Colonic mucosa (tissue), 4 donors: ENCODE measurements at regions not wholly inside any gene's neighbourhood (a gene's known extent, or its start where the extent isn't known, plus 50 kb on each side); places are given as distances from the start of the nearest gene placed in this dataset.

Experiments
- DNase-seq: peaks from one replicate; pipeline ENCODE4 v3.0.0-alpha.2; 2020
- H3K27ac ChIP-seq: fragments of 200-600 bp; one replicate; pipeline ENCODE4 v1.8.0; 2021
- H3K27me3 ChIP-seq: fragments of 200-600 bp; one replicate; pipeline ENCODE4 v1.8.0; 2021
- H3K36me3 ChIP-seq: fragments of 200-600 bp; one replicate; pipeline ENCODE4 v1.8.0; 2021
- H3K4me1 ChIP-seq: fragments of 200-600 bp; one replicate; pipeline ENCODE4 v1.8.0; 2021; ENCODE audit warnings: mild to moderate bottlenecking
- H3K4me3 ChIP-seq: fragments of 200-600 bp; one replicate; pipeline ENCODE4 v1.8.0; 2021
- H3K9ac ChIP-seq, 2 donors: one replicate each; pipeline ENCODE4 v1.7.0; 2013; ENCODE audit warnings: control low read depth in 2 of 2, low read depth in 2 of 2, low read length in 2 of 2
- H3K9me3 ChIP-seq: fragments of 200-600 bp; one replicate; pipeline ENCODE4 v1.8.0; 2021
- intact Hi-C: fragments of 100-400 bp; cut with DNase I; formaldehyde crosslinking; loops from one replicate; pipeline ENCODE4 v1.14.1; 2022
- TF ChIP-seq, protein P1 (sequence below): fragments of 200-600 bp; IDR thresholded peaks from one replicate; pipeline ENCODE4 v1.8.0; 2022; ENCODE audit warnings: antibody characterized with exemption, mild to moderate bottlenecking
- donor health status: healthy.
- donor health status: DM: no; HTN: no; CAD: no.
- donor health status: DM: no; HTN: no; CAD: no.

DNA sequence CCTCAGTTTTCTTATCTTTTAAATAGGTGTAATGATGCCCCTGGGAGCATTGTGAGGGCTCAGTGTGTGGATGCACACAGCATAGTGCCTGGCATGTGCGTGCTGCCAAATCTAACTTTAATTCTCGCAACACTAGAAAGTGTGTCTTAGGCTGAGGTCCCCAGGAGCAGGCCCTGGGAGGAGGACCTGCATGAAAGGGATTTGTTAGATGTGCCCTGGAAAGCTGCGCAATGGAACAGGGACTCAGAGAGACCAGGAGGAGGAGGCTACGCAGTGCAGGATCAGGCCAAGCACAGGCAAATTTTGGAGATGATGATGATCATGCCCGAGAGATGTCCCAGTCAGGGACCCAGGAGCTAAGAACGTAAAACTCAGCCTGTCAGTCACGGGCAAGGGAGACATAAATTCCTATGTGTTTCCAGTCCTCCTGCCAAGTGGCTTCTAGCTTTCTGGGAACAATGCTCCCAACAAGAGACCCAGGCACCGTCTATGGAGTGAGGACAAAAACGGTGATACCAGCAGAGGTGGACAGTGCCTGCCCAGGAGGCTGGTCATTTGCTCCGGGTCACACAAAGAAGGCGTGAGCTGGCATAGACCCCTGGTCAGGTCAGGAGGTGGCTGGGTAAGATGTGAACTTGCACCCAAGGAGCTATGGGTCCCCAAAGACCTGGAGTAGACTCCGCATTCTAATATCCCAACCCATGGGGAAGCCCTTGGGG is 352.2 kb upstream of the TNRC6C start:
- TF ChIP-seq, protein P1, sequence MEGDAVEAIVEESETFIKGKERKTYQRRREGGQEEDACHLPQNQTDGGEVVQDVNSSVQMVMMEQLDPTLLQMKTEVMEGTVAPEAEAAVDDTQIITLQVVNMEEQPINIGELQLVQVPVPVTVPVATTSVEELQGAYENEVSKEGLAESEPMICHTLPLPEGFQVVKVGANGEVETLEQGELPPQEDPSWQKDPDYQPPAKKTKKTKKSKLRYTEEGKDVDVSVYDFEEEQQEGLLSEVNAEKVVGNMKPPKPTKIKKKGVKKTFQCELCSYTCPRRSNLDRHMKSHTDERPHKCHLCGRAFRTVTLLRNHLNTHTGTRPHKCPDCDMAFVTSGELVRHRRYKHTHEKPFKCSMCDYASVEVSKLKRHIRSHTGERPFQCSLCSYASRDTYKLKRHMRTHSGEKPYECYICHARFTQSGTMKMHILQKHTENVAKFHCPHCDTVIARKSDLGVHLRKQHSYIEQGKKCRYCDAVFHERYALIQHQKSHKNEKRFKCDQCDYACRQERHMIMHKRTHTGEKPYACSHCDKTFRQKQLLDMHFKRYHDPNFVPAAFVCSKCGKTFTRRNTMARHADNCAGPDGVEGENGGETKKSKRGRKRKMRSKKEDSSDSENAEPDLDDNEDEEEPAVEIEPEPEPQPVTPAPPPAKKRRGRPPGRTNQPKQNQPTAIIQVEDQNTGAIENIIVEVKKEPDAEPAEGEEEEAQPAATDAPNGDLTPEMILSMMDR = no peak

DNA sequence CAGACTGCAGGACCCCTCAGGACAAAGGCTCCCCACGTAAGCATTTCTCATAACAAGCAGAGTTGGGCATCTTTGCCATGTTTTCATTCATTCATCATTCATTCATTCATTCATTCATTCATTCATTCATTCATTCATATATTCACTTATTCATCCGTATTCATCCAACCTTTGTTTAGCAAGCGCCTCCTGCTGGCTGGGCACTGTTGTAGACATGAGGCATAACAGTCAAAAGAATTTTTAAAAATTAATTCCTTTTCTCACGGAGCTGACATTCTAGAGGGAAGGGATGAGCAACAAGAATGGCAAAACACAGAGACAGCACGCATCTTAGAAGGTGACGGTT is 351.7 kb upstream of the TNRC6C start:
- H3K9ac ChIP-seq = no peak overlapping the region
- H3K27ac ChIP-seq = no peak overlapping the region
- TF ChIP-seq, protein P1 = no peak
- no peak for DNase-seq
- H3K4me3 ChIP-seq = no peak overlapping the region
- H3K27me3 ChIP-seq = no peaks in the 10 kb centered on the region
- H3K36me3 ChIP-seq = no peaks in the 10 kb centered on the region
- no peaks in the 10 kb centered on the region for H3K9me3 ChIP-seq
- intact Hi-C loops = no loop called here
- H3K4me1 ChIP-seq = no peaks in the 10 kb centered on the region

More for the DNA sequence above, 352.2 kb upstream of the TNRC6C start:
- no peak overlapping the region for H3K27ac ChIP-seq
- intact Hi-C loops = no loop called here
- no peak overlapping the region for H3K9ac ChIP-seq
- H3K27me3 ChIP-seq = no peaks in the 10 kb centered on the region
- H3K4me3 ChIP-seq = no peak overlapping the region
- no peaks in the 10 kb centered on the region for H3K36me3 ChIP-seq
- H3K4me1 ChIP-seq = no peaks in the 10 kb centered on the region
- no peaks in the 10 kb centered on the region for H3K9me3 ChIP-seq
- no peak for DNase-seq

DNA sequence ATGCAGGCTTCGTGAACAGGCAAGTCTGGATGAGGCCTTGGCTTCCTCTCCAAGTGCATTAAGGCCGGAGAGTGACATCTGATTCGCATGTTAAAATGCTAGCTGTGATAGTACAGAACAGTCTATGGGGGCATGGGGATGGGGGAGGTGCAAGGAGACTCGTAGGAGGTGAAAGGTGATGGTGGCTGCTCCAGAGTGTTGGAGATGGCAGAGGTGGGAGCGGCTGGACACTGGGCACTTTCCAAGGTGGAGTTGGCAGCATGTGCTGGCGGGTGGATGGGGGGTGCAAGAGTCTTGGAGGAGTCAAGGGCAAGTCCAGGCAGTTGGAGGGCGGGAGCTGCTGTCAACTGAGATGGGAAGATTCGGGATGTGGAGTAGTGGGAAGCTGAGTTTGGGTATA is 350.9 kb upstream of the TNRC6C start:
- H3K27me3 ChIP-seq = no peaks in the 10 kb centered on the region
- intact Hi-C loops = no loop called here
- H3K9ac ChIP-seq = no peak overlapping the region
- TF ChIP-seq, protein P1 = no peak
- H3K27ac ChIP-seq = no peak overlapping the region
- no peak for DNase-seq
- no peak overlapping the region for H3K4me3 ChIP-seq
- no peaks in the 10 kb centered on the region for H3K4me1 ChIP-seq
- no peaks in the 10 kb centered on the region for H3K9me3 ChIP-seq
- H3K36me3 ChIP-seq = no peaks in the 10 kb centered on the region

DNA sequence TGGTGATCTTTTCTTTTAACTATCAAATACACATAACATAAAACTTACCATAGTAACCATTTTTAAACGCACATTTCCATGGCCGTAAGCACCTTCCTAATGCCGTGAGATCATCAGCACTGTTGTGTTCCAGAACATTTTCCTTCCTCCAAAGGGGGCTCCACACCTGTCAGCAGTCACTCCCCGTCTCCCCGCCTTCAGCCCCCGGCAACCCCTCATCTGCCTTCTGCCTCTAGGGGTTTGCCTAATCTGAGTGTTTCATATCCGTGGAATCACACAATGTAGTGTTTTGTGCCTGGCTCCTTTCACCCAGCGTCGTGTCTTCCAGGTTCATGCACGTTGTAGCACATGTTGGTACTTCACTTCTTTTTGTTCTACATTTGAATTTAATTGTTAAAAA is 350.1 kb upstream of the TNRC6C start:
- DNase-seq = no peak
- no peak overlapping the region for H3K4me3 ChIP-seq
- H3K36me3 ChIP-seq = no peaks in the 10 kb centered on the region
- H3K9ac ChIP-seq = no peak overlapping the region
- TF ChIP-seq, protein P1 = no peak
- H3K4me1 ChIP-seq = no peaks in the 10 kb centered on the region
- intact Hi-C loops = no loop called here
- H3K27ac ChIP-seq = no peak overlapping the region
- no peaks in the 10 kb centered on the region for H3K9me3 ChIP-seq
- no peaks in the 10 kb centered on the region for H3K27me3 ChIP-seq

DNA sequence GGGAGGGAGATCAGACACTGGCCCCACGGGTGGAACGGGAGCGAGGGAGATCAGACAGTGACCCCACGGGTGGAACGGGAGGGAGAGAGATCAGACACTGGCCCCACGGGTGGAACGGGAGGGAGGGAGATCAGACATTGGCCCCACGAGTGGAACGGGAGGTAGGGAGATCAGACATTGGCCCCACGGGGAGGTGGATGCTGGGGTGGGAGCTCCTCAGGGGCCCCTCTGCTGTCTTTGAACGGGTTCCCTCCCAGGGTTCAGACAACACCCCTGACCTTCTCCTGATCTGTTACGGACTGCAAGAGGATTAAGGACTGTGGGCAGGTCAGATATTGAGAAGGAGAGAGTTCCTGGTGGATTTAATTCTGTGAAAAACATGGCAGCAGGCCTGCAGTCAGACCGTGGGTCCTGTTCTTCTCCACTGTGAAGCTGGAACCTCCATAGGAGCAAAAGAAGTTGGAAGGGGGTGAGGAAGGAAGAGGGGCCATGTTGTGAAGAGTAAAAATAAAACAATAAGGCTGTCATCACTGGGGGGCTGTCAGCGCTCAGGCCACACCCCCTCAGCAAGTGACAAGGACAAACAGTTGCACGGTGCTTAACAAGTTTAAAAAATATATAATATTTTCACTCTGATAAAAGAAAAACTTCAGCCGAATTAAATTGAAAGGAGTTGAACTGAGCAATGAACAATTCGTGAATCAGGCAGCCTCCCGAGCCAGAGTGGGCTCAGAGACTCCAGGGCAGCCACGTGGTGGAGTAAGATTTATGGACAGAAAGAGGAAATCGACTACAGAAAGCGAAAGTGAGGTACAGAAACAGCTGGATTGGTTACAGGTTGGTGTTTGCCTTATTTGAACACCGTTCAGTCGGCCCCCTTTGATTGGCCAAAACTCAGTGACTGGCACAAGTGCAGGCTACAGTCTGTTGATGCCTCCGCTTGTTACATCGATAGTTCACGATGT is 348.7 kb upstream of the TNRC6C start:
- intact Hi-C loops = loop anchor here (2.0 kb wide), 1 partner anchor 59 kb away; no protein-coding TSS in a partner anchor
- peak overlapping the region; percentile 40 for H3K27ac ChIP-seq
- no peaks in the 10 kb centered on the region for H3K27me3 ChIP-seq
- H3K36me3 ChIP-seq = no peaks in the 10 kb centered on the region
- H3K4me1 ChIP-seq = no peaks in the 10 kb centered on the region
- H3K4me3 ChIP-seq = no peak overlapping the region
- no peak overlapping the region for H3K9ac ChIP-seq
- H3K9me3 ChIP-seq = no peaks in the 10 kb centered on the region
- TF ChIP-seq, protein P1 = no peak
- DNase-seq = peak; percentile 41
